Kidney (tissue), 13 donors: ENCODE measurements at regions not wholly inside any gene's neighbourhood (a gene's known extent, or its start where the extent isn't known, plus 50 kb on each side); places are given as distances from the start of the nearest gene placed in this dataset.

Experiments used
- DNase-seq, 5 donors: peaks; one replicate each; pipeline ENCODE4 v3.0.0-alpha.2; 2013 to 2020
- FAIRE-seq: peaks from 2 replicates; lab custom pipeline; 2012; peaks lifted over from hg19 to GRCh38; lab: Jason Lieb, UNC
- H3K27ac ChIP-seq, 2 donors: one replicate each; pipeline ENCODE4 v1.7.0; 2013; ENCODE audit warnings: low read depth in 2 of 2, low read length in 2 of 2, inconsistent platforms in 1 of 2
- H3K27me3 ChIP-seq: one replicate; pipeline ENCODE4 v1.7.1; 2013; ENCODE audit warnings: low read length, inconsistent platforms; ENCODE audit not compliant: control insufficient read depth, insufficient read depth
- H3K36me3 ChIP-seq, 3 donors: one replicate each; pipeline versions ENCODE4 v1.7.0 to v1.7.1; 2013; ENCODE audit warnings: low read length in 3 of 3, control low read depth in 1 of 3, inconsistent platforms in 1 of 3; ENCODE audit not compliant: insufficient read depth in 3 of 3, control insufficient read depth in 2 of 3
- H3K4me1 ChIP-seq, 3 donors: one replicate each; pipeline versions ENCODE4 v1.7.0 to v1.7.1; 2013; ENCODE audit warnings: low read length in 3 of 3, inconsistent platforms in 1 of 3, low read depth in 1 of 3; ENCODE audit not compliant: control insufficient read depth in 2 of 3, insufficient read depth in 2 of 3
- H3K4me3 ChIP-seq, 3 donors: one replicate each; pipeline versions ENCODE4 v1.7.0 to v1.8.1; 2013; ENCODE audit warnings: low read length in 3 of 3, control low read depth in 1 of 3, inconsistent platforms in 1 of 3
- H3K9ac ChIP-seq, 3 donors: one replicate each; pipeline versions ENCODE4 v1.7.0 to v1.7.1; 2013; ENCODE audit warnings: low read length in 3 of 3, control low read depth in 1 of 3, inconsistent platforms in 1 of 3
- H3K9me3 ChIP-seq, 3 donors: one replicate each; pipeline versions ENCODE4 v1.7.0 to v1.7.1; 2013; ENCODE audit warnings: low read length in 3 of 3, control low read depth in 1 of 3, inconsistent platforms in 1 of 3; ENCODE audit not compliant: control insufficient read depth in 2 of 3, insufficient read depth in 1 of 3
- CTCF ChIP-seq: IDR thresholded peaks from 3 replicates; pipeline ENCODE4 v1.5.1; 2012; ENCODE audit warnings: mild to moderate bottlenecking, moderate library complexity, borderline replicate concordance; ENCODE audit not compliant: insufficient read depth; ENCODE audit errors: extremely low read depth
- intact Hi-C: fragments of 100-400 bp; cut with DNase I; formaldehyde crosslinking; loops from one replicate; pipeline ENCODE4 v1.11.1; 2022
- donor health status: control.
- donor health status: control.
- donor health status: control.
- donor health status: control.
- donor health status: control.
- donor health status: DM: yes; HTN: yes; CAD: no.
- donor health status: Normal renal cell carcinoma (clear cell type).

- Histone ChIP-seq H3K9me3 (no peaks in the 10 kb centered on the region), H3K9ac (no peak overlapping the region), H3K27me3 (no peaks in the 10 kb centered on the region), H3K27ac (no peak overlapping the region), H3K36me3 (no peaks in the 10 kb centered on the region), H3K4me1 (no peaks in the 10 kb centered on the region), H3K4me3 (no peak overlapping the region)
- FAIRE-seq (no peak), DNase-seq (no peak)
- TF ChIP-seq CTCF: no peak
- intact Hi-C loops: no loop called here
Observed at GRCh38 chr5:129395247-129395646, 64.9 kb upstream of the ADAMTS19 start.

- Histone ChIP-seq H3K27me3 (no peaks in the 10 kb centered on the region), H3K36me3 (no peaks in the 10 kb centered on the region), H3K4me3 (no peak overlapping the region), H3K9ac (no peak overlapping the region), H3K27ac (no peak overlapping the region), H3K4me1 (no peaks in the 10 kb centered on the region), H3K9me3 (no peaks in the 10 kb centered on the region)
- TF ChIP-seq CTCF: no peak
- DNase-seq (no peak), FAIRE-seq (no peak)
- intact Hi-C loops: no loop called here
Observed at GRCh38 chr5:129398026-129398678, 61.9 kb upstream of the ADAMTS19 start.

GRCh38 chr5:129399069-129399468, 61.0 kb upstream of the ADAMTS19 start:
- no peak for FAIRE-seq
- TF ChIP-seq CTCF: no peak

More at GRCh38 chr5:129399069-129399468, 61.0 kb upstream of the ADAMTS19 start:
- H3K9me3 ChIP-seq: no peaks in the 10 kb centered on the region
- H3K36me3 ChIP-seq: no peaks in the 10 kb centered on the region
- no peak overlapping the region for H3K4me3 ChIP-seq
- intact Hi-C loops: no loop called here
- no peaks in the 10 kb centered on the region for H3K27me3 ChIP-seq
- DNase-seq: no peak
- H3K4me1 ChIP-seq: no peaks in the 10 kb centered on the region
- H3K27ac ChIP-seq: no peak overlapping the region
- H3K9ac ChIP-seq: no peak overlapping the region
